ENCODE measurements at regions not wholly inside any gene's neighbourhood (a gene's known extent, or its start where the extent isn't known, plus 50 kb on each side); places are given as distances from the start of the nearest gene placed in this dataset.
A peak's percentile ranks its signal among the peaks of the same experiment; 100 is the strongest.
"Not testable (repeated sequence)": the region's sequence is repeated elsewhere in the genome, so short reads cannot be mapped to it uniquely, and the experiment has no call there.

GRCh38 chr11:96447208-96448110 lies 57.6 kb downstream of the JRKL start:
- DNase-seq: no peak

- DNase-seq: no peak
These were observed 58.4 kb downstream of the JRKL start for GRCh38 chr11:96448225-96448624.

GRCh38 chr11:96456111-96456510 lies 66.3 kb downstream of the JRKL start:
- no peak for DNase-seq

GRCh38 chr11:96459751-96460150 lies 69.9 kb downstream of the JRKL start:
- peak in 1 of 14 donors; percentile 73 for DNase-seq

- DNase-seq: no peak
These were observed 72.1 kb downstream of the JRKL start for GRCh38 chr11:96461871-96462270.

- peak in 2 of 14 donors; percentile 5 to 69 for DNase-seq
These were observed 75.0 kb downstream of the JRKL start for GRCh38 chr11:96464700-96465307.

GRCh38 chr11:96465512-96465911 lies 75.7 kb downstream of the JRKL start:
- DNase-seq: peak in 3 of 14 donors; percentile 1 to 57 (median 3)

GRCh38 chr11:96466607-96467006 lies 76.8 kb downstream of the JRKL start:
- DNase-seq: no peak

- DNase-seq: no peak
These were observed 80.0 kb downstream of the JRKL start for GRCh38 chr11:96469776-96470175.

GRCh38 chr11:96470521-96470920 lies 80.7 kb downstream of the JRKL start:
- no peak for DNase-seq

GRCh38 chr11:96472085-96472484 lies 82.3 kb downstream of the JRKL start:
- no peak for DNase-seq

GRCh38 chr11:96474263-96474662 lies 84.5 kb downstream of the JRKL start:
- no peak for DNase-seq

- DNase-seq: no peak
These were observed 91.4 kb downstream of the JRKL start for GRCh38 chr11:96481204-96481603.

GRCh38 chr11:96481771-96482170 lies 92.0 kb downstream of the JRKL start:
- no peak for DNase-seq

GRCh38 chr11:96482193-96482592 lies 92.4 kb downstream of the JRKL start:
- no peak for DNase-seq

- no peak for DNase-seq
These were observed 93.7 kb downstream of the JRKL start for GRCh38 chr11:96483374-96483955.

- no peak for DNase-seq
These were observed 94.5 kb downstream of the JRKL start for GRCh38 chr11:96484361-96484760.

- no peak for DNase-seq
These were observed 97.2 kb downstream of the JRKL start for GRCh38 chr11:96486890-96487611.

- not testable (repeated sequence) for DNase-seq
These were observed 99.1 kb downstream of the JRKL start for GRCh38 chr11:96488911-96489310.

GRCh38 chr11:96500440-96500839 lies 110.6 kb downstream of the JRKL start:
- DNase-seq: no peak

GRCh38 chr11:96506041-96506440 lies 116.2 kb downstream of the JRKL start:
- no peak for DNase-seq

GRCh38 chr11:96506953-96507354 lies 117.1 kb downstream of the JRKL start:
- no peak for DNase-seq

- no peak for DNase-seq
These were observed 119.0 kb downstream of the JRKL start for GRCh38 chr11:96508861-96509260.

Measured in C1 segment of cervical spinal cord (tissue), 14 donors.